HG02981 (cell line): ENCODE measurements at regions not wholly inside any gene's neighbourhood (a gene's known extent, or its start where the extent isn't known, plus 50 kb on each side); places are given as distances from the start of the nearest gene placed in this dataset.

Experiments
- ATAC-seq: cut with Tn5 transposase; IDR thresholded peaks from one replicate; pipeline ENCODE4 v1.9.1; 2021; ENCODE audit warnings: mild to moderate bottlenecking, moderate library complexity; ENCODE audit not compliant: unreplicated experiment

DNA sequence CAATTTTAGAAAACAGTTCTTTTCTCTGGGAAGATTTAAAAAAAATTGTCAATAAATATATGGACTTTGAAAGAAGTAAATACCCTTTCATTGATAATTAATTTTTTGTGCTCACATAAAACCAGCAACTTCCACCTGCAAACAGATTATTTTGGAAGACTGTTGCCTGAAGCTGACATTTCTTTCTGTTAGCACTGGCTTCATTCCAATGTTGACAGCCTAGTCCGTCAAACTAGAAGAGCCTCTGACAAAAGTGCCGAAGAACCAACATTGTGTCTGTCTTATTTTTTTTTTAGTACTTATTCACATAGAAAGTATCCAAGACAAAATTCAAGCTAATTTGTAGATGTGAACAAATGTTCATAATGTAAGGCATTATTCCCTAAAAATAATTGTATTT is 108.6 kb upstream of the TMEM161B start:
- ATAC-seq: no peak

DNA sequence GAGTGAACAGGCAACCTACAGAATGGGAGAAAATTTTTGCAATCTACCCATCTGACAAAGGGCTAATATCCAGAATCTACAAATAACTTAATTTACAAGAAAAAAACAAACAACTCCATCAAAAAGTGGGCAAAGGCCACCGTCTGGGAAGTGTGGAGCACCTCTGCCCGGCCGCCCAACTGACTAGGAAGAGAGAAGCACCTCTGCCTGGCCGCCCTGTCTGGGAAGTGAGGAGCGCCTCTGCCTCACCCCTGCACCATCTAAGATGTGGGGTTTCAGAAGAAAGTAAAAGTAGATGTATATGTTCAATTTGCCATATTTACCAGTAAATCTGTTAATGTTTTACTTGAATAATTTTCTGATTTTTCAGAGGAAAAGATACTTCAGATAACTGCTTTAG is 108.1 kb upstream of the TMEM161B start:
- ATAC-seq: no peak

- no peak for ATAC-seq
Observed at GRCh38 chr5:88374391-88374790, 105.7 kb upstream of the TMEM161B start.

DNA sequence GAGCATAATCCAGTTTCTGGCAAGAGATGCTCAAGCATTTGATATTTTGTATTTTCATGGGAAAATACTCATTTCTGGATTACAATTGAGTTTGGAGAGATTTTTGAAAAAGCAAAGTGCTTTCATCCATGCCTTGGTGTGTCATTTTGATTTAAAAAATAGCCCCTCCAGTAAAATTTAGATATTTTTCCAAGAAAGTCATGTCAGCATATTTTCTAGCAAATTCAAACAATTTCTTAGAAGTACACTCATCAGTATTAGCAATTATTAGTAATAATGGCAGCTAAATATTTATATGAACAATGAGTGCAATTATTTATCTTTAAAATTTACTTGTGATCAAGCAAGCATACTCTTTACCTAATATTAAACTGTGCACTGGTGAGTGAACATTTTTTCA is 102.2 kb upstream of the TMEM161B start:
- no peak for ATAC-seq

- ATAC-seq: no peak
Observed at GRCh38 chr5:88368201-88368600, 99.6 kb upstream of the TMEM161B start.

DNA sequence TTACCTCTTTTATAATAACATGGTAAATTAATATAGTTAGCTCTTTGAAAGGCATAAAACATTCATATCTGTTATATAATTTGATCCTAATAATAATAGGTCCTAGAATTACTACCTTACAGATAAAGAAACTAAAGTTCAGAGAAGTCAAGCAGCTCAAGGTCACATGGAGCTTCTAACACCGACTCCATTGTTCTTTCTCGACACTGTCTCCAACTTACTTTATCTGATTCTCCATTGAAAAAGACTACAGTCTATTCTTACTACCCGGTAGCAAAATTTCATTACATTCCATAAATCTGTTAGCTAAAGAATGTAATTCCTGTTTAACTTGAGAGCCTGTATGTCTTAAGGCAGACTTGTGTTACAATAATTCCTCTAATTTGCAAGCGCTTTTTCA is 96.3 kb upstream of the TMEM161B start:
- no peak for ATAC-seq

GRCh38 chr5:88355490-88356050 is 86.9 kb upstream of the TMEM161B start:
- no peak for ATAC-seq

DNA sequence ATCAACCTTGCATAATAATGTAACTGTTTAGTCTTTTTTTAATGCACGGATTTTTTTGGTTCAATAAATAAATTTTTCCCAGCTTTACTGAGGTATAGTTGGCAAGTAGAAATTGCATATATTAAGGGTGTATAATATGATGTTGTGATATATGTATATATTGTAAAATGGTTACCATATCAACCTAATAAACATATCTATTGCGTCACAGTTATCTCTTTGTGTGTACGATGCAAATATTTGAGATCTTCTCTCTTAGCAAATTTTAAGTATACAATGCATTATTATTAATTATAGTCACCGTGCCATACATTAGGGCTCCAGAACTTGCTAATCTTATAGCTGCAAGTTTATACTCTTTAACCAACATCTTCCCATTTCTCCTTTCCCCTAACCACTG is 57.2 kb upstream of the TMEM161B start:
- ATAC-seq: no peak

- no peak for ATAC-seq
Observed at GRCh38 chr5:88322785-88323184, 54.1 kb upstream of the TMEM161B start.
